T follicular helper cell (primary cell): ENCODE measurements at regions not wholly inside any gene's neighbourhood (a gene's known extent, or its start where the extent isn't known, plus 50 kb on each side); places are given as distances from the start of the nearest gene placed in this dataset.

Source experiments
- DNase-seq: peaks from one replicate; pipeline ENCODE4 v3.0.0-alpha.2; 2020; ENCODE audit warnings: low read depth

- no peak for DNase-seq
These were observed 962.1 kb upstream of the EEF2KMT start for GRCh38 chr16:6059671-6060070.

- no peak for DNase-seq
These were observed 960.2 kb upstream of the EEF2KMT start for GRCh38 chr16:6057821-6058220.

GRCh38 chr16:6048017-6048416 lies 950.4 kb upstream of the EEF2KMT start:
- no peak for DNase-seq

DNA sequence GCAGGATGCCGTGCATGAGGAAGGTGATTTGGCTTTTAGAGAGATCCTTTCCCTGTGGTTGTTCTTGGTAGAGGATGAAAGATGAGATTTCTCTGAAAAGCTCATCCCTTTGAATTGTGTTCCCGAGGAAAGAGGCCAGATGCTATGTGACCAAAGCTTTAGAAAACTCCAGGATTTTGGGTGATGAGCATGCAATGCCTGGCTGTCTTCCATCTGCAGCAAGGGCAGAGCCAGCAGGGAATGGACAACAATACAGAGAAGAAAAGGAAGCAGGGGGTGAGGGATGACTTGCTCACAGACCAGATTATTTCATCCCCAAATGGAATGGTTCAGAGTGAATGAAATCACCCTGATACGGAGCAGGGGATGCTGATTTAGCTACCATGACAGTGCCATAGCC lies 949.7 kb upstream of the EEF2KMT start:
- no peak for DNase-seq

GRCh38 chr16:6038941-6039645 lies 941.5 kb upstream of the EEF2KMT start:
- DNase-seq = no peak

DNA sequence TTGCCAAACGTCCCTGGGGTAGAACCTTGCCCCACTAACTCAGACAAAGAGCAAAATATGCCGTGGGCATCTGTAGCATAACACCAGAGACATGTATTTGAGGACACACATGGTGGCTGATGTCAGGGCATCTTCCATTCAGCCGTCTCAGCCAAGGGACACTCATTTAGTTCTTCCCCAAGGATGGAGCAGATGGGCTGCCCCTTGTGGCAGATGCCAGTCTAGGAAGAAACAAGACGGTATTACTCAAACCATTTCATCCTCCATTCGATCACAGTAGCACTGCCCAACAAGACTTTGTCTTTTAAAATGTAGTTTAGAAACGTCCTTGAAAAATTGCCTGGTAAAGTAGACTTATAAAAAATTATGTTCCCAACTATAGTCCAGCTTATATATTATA lies 937.6 kb upstream of the EEF2KMT start:
- DNase-seq = no peak

GRCh38 chr16:6034511-6034910 lies 936.9 kb upstream of the EEF2KMT start:
- DNase-seq = no peak

- DNase-seq = no peak
These were observed 934.8 kb upstream of the EEF2KMT start for GRCh38 chr16:6032438-6032837.

DNA sequence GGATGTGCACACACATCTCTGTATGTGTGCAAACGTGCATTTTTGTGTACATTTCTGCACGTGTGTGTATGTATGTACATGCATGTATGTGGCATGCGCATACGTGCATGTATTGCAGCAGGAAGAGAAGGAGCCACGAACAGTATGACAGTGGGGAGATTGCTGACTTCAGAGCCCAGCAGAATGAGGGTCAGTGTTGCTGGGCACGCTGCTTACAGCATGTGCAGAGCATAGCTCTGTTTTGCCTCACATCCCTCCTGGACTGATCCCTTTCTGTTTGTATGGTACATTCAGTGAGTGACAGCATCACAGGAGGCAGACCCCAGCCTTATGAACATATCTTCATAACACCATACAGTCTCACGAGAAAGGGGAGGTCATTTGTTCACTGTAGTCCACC lies 934.0 kb upstream of the EEF2KMT start:
- DNase-seq = no peak

DNA sequence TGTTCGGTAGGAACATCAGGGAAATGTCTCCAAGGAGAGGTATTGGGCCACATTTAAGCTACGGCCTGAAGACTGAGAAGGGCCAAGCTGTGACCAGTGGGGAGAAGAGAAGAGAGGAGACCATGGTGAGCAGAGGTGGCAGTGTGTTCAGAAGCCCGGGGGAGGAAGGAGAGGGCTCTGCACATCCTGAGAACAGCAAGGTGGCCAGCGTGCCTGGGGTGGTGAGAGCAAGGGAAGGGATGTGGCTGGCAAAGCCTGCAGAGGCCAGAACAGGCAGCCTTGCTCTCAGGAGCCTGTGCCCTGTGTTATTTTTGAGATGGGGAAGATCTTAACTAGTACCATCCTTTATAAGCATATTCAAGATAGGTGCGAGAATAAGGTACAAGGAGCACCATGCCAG lies 933.5 kb upstream of the EEF2KMT start:
- DNase-seq = no peak

DNA sequence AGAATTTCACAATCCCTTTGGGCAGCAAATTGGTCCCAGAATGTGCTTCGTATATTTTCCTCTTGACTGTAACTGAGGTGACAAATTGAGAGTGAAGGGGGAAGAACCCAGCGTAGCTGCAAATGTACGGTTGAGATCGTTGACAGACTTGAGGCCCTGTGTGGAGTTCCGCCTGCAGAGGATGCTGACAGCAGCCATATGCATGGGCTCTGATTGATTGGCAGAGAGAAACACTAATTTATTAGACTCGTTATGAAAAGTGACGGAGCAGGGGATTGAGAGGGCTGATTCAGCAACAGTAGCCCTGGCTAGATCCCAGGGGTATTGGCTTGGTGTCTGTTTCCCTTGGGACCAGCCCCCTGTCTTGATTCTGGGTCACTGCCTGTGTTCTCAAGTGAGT lies 930.1 kb upstream of the EEF2KMT start:
- no peak for DNase-seq

- DNase-seq = no peak
These were observed 925.9 kb upstream of the EEF2KMT start for GRCh38 chr16:6023449-6023848.

GRCh38 chr16:6021276-6021943 lies 923.8 kb upstream of the EEF2KMT start:
- DNase-seq = no peak

DNA sequence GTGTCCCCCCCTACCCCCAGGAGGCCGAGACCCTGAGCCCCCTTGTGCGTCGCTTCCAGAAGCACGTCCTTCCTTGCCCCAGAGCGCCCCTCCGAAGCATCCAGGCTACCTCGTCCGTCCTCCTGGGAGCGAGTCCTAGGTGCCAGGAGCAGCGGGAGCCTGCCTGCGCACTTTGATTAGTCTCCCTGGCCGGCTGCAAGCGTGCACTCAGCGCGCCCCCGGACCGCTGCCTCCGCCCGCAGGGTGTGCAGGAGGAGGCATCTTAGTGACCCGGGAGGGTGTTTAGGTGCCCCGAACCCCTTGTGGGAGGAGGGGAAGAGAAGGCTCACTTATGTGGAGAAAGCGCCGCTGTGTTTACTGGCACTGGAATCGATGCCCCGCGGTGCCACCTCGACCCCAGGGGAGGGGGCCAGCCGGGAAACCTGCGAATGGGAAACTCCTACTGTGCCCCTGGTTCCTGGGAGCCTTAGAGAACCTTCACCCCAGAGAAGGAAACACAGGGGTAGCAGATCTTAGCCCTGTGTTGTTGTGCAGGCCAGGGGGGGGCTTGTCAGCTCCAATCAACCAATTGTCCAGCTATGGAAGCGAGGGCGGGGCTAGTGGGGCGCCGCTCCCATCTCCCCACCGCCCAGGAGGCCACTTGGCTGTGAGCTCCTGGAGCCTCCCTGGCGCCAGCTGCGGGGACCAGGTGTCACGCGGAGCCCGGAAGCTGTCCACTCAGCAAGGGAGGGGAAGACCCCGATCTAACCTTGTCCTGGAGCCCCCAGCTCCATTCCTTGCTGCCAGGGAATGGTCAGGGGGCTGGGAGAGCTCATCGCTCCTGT lies 922.8 kb upstream of the EEF2KMT start:
- no peak for DNase-seq

GRCh38 chr16:6019490-6019991 lies 921.9 kb upstream of the EEF2KMT start:
- no peak for DNase-seq

DNA sequence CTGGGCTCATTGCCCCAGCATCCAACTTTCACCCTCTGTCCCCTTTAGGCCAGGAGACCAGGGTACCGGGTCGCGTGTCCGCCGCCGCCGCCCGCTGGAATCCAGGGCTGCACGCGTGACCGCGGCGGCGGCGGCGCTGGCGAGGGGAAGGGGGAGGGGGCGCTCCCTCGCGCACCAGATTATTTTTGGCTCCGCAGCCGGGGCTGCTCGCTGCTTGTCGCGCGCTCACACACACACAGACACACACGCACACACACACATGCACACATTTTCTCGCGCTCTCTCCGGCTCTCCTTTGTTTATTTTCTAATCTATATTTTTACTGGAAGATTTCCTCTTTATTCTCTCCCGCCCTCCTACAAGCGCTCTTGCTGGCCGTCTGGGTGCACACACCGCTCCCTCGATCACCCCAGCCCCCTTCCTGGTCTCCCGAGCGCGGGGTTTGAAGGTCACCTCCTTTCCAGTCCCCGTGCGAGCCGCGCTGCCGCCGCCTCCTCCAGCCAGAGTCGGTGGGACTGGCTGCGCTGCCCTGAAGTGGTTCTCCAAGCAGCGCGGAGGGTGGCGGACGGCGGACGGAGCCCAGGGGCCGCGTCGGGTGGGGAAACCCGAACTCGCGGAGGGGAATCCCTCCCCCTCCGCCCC lies 921.4 kb upstream of the EEF2KMT start:
- DNase-seq = no peak

- DNase-seq = no peak
These were observed 919.1 kb upstream of the EEF2KMT start for GRCh38 chr16:6016530-6017184.

DNA sequence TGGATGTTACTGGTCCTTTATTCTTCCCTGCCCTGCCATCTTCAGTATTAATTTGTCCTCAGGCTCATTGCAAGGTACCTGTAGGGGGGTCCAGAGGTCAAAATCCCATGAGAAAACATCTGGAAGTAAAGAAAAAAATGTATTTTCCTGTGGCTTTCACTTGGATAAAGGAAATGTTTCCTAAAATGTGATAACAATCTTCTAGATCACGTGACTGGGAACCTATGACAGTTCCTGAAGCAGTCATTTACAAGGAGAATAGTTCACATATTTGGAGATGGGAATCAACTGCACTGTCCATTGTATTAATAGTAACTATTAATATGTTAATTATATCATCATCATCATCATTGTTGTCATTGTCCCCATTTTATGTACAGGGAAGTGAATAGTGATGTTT lies 915.1 kb upstream of the EEF2KMT start:
- DNase-seq = no peak

DNA sequence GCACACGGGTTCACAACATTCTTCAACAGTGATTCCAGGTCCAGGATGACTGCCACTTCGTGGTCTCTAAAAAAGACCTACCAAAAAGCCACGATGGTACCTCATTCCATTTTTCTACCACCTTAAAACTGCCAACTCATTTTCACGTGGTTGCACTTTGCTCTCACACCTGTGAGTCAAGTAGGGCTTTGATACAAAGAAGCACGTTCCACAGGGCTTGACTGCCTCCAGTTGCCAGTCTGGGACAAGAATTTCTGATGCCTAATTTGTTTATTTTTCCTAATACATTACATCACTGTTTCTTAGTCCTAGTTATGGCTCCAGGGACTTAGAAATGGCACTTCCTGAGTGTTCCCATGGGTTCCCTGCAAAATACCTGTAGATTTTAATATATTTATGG lies 911.6 kb upstream of the EEF2KMT start:
- DNase-seq = no peak

DNA sequence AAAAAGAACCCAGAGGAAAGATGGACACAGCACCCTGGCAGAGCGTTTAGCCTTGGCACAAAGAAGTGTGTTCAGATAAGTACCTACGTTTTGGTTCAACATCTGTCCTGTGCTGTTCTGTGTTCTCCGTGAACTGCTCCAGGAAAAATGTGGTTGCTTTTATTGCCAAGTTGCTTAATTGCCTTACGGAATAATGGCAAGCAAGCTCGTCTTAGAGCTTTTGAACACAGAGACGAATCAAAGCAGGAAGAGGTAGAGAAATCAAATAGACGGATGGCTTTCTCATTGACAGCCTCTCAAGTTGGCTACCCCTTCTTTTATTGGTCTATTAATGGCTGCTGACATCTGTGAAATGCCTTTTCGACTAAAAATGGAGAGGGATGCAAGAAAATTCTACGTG lies 911.1 kb upstream of the EEF2KMT start:
- no peak for DNase-seq

GRCh38 chr16:5993356-5993755 lies 895.8 kb upstream of the EEF2KMT start:
- no peak for DNase-seq

- no peak for DNase-seq
These were observed 885.4 kb upstream of the EEF2KMT start for GRCh38 chr16:5982979-5983378.
